ENCODE measurements at regions not wholly inside any gene's neighbourhood (a gene's known extent, or its start where the extent isn't known, plus 50 kb on each side); places are given as distances from the start of the nearest gene placed in this dataset.

GRCh38 chr12:4001841-4002240 lies 128.6 kb upstream of the PARP11 start:
- Histone ChIP-seq H3K4me3 (ENCODE audit: low read depth, low read length) (no peak overlapping the region), H3K36me3 (ENCODE audit: control insufficient read depth, insufficient read depth, low read length) (no peaks in the 10 kb centered on the region), H3K4me1 (ENCODE audit: control insufficient read depth, insufficient read depth, low read length) (no peaks in the 10 kb centered on the region), H3K9ac (ENCODE audit: low read depth, low read length) (no peak overlapping the region), H3K9me3 (ENCODE audit: control insufficient read depth, insufficient read depth, low read length) (no peaks in the 10 kb centered on the region), H3K27me3 (ENCODE audit: control insufficient read depth, insufficient read depth, low read length) (no peaks in the 10 kb centered on the region)

GRCh38 chr12:4001031-4001430 lies 127.8 kb upstream of the PARP11 start:
- H3K27me3 ChIP-seq (ENCODE audit: control insufficient read depth, insufficient read depth, low read length), result no peaks in the 10 kb centered on the region

GRCh38 chr12:3999904-4000303 lies 126.7 kb upstream of the PARP11 start:
- Histone ChIP-seq H3K36me3 (ENCODE audit: control insufficient read depth, insufficient read depth, low read length) (no peaks in the 10 kb centered on the region), H3K27me3 (ENCODE audit: control insufficient read depth, insufficient read depth, low read length) (no peaks in the 10 kb centered on the region), H3K9ac (ENCODE audit: low read depth, low read length) (no peak overlapping the region), H3K4me1 (ENCODE audit: control insufficient read depth, insufficient read depth, low read length) (peaks cover 6% of the 10 kb centered on the region), H3K9me3 (ENCODE audit: control insufficient read depth, insufficient read depth, low read length) (no peaks in the 10 kb centered on the region), H3K4me3 (ENCODE audit: low read depth, low read length) (no peak overlapping the region)

More at GRCh38 chr12:4001031-4001430, 127.8 kb upstream of the PARP11 start:
- H3K4me1 ChIP-seq (ENCODE audit: control insufficient read depth, insufficient read depth, low read length), result peaks cover 4% of the 10 kb centered on the region
- H3K4me3 ChIP-seq (ENCODE audit: low read depth, low read length), result no peak overlapping the region
- H3K9ac ChIP-seq (ENCODE audit: low read depth, low read length), result no peak overlapping the region
- H3K9me3 ChIP-seq (ENCODE audit: control insufficient read depth, insufficient read depth, low read length), result no peaks in the 10 kb centered on the region
- H3K36me3 ChIP-seq (ENCODE audit: control insufficient read depth, insufficient read depth, low read length), result no peaks in the 10 kb centered on the region

GRCh38 chr12:3998968-3999792 lies 126.0 kb upstream of the PARP11 start:
- no peaks in the 10 kb centered on the region for H3K36me3 ChIP-seq (ENCODE audit: control insufficient read depth, insufficient read depth, low read length)
- no peaks in the 10 kb centered on the region for H3K9me3 ChIP-seq (ENCODE audit: control insufficient read depth, insufficient read depth, low read length)
- H3K9ac ChIP-seq (ENCODE audit: low read depth, low read length), result no peak overlapping the region
- peaks cover 6% of the 10 kb centered on the region for H3K4me1 ChIP-seq (ENCODE audit: control insufficient read depth, insufficient read depth, low read length)
- no peak overlapping the region for H3K4me3 ChIP-seq (ENCODE audit: low read depth, low read length)
- H3K27me3 ChIP-seq (ENCODE audit: control insufficient read depth, insufficient read depth, low read length), result no peaks in the 10 kb centered on the region

- Histone ChIP-seq H3K4me3 (ENCODE audit: low read depth, low read length) (no peak overlapping the region), H3K4me1 (ENCODE audit: control insufficient read depth, insufficient read depth, low read length) (peaks cover 6% of the 10 kb centered on the region), H3K9me3 (ENCODE audit: control insufficient read depth, insufficient read depth, low read length) (no peaks in the 10 kb centered on the region), H3K36me3 (ENCODE audit: control insufficient read depth, insufficient read depth, low read length) (no peaks in the 10 kb centered on the region), H3K9ac (ENCODE audit: low read depth, low read length) (no peak overlapping the region), H3K27me3 (ENCODE audit: control insufficient read depth, insufficient read depth, low read length) (no peaks in the 10 kb centered on the region)
These were observed 125.2 kb upstream of the PARP11 start for GRCh38 chr12:3998397-3998796.

- peaks cover 6% of the 10 kb centered on the region for H3K4me1 ChIP-seq (ENCODE audit: control insufficient read depth, insufficient read depth, low read length)
- no peaks in the 10 kb centered on the region for H3K9me3 ChIP-seq (ENCODE audit: control insufficient read depth, insufficient read depth, low read length)
- no peaks in the 10 kb centered on the region for H3K27me3 ChIP-seq (ENCODE audit: control insufficient read depth, insufficient read depth, low read length)
- no peak overlapping the region for H3K4me3 ChIP-seq (ENCODE audit: low read depth, low read length)
- no peaks in the 10 kb centered on the region for H3K36me3 ChIP-seq (ENCODE audit: control insufficient read depth, insufficient read depth, low read length)
- H3K9ac ChIP-seq (ENCODE audit: low read depth, low read length), result no peak overlapping the region
These were observed 123.1 kb upstream of the PARP11 start for GRCh38 chr12:3996322-3996721.

- H3K4me1 ChIP-seq (ENCODE audit: control insufficient read depth, insufficient read depth, low read length), result peaks cover 6% of the 10 kb centered on the region
- H3K4me3 ChIP-seq (ENCODE audit: low read depth, low read length), result no peak overlapping the region
- no peaks in the 10 kb centered on the region for H3K27me3 ChIP-seq (ENCODE audit: control insufficient read depth, insufficient read depth, low read length)
- H3K36me3 ChIP-seq (ENCODE audit: control insufficient read depth, insufficient read depth, low read length), result no peaks in the 10 kb centered on the region
- H3K9ac ChIP-seq (ENCODE audit: low read depth, low read length), result no peak overlapping the region
- H3K9me3 ChIP-seq (ENCODE audit: control insufficient read depth, insufficient read depth, low read length), result no peaks in the 10 kb centered on the region
These were observed 122.1 kb upstream of the PARP11 start for GRCh38 chr12:3995306-3995705.

- Histone ChIP-seq H3K4me1 (ENCODE audit: control insufficient read depth, insufficient read depth, low read length) (peaks cover 6% of the 10 kb centered on the region), H3K9me3 (ENCODE audit: control insufficient read depth, insufficient read depth, low read length) (no peaks in the 10 kb centered on the region), H3K4me3 (ENCODE audit: low read depth, low read length) (no peak overlapping the region), H3K9ac (ENCODE audit: low read depth, low read length) (no peak overlapping the region), H3K36me3 (ENCODE audit: control insufficient read depth, insufficient read depth, low read length) (no peaks in the 10 kb centered on the region), H3K27me3 (ENCODE audit: control insufficient read depth, insufficient read depth, low read length) (no peaks in the 10 kb centered on the region)
These were observed 121.3 kb upstream of the PARP11 start for GRCh38 chr12:3994500-3994899.

GRCh38 chr12:3992945-3993344 lies 119.7 kb upstream of the PARP11 start:
- Histone ChIP-seq H3K36me3 (ENCODE audit: control insufficient read depth, insufficient read depth, low read length) (no peaks in the 10 kb centered on the region), H3K9ac (ENCODE audit: low read depth, low read length) (no peak overlapping the region), H3K27me3 (ENCODE audit: control insufficient read depth, insufficient read depth, low read length) (no peaks in the 10 kb centered on the region), H3K9me3 (ENCODE audit: control insufficient read depth, insufficient read depth, low read length) (no peaks in the 10 kb centered on the region), H3K4me3 (ENCODE audit: low read depth, low read length) (no peak overlapping the region), H3K4me1 (ENCODE audit: control insufficient read depth, insufficient read depth, low read length) (peaks cover 6% of the 10 kb centered on the region)

- Histone ChIP-seq H3K9ac (ENCODE audit: low read depth, low read length) (no peak overlapping the region), H3K27me3 (ENCODE audit: control insufficient read depth, insufficient read depth, low read length) (no peaks in the 10 kb centered on the region), H3K36me3 (ENCODE audit: control insufficient read depth, insufficient read depth, low read length) (no peaks in the 10 kb centered on the region), H3K9me3 (ENCODE audit: control insufficient read depth, insufficient read depth, low read length) (no peaks in the 10 kb centered on the region), H3K4me3 (ENCODE audit: low read depth, low read length) (no peak overlapping the region), H3K4me1 (ENCODE audit: control insufficient read depth, insufficient read depth, low read length) (peaks cover 6% of the 10 kb centered on the region)
These were observed 118.8 kb upstream of the PARP11 start for GRCh38 chr12:3991798-3992580.

- Histone ChIP-seq H3K27me3 (ENCODE audit: control insufficient read depth, insufficient read depth, low read length) (no peaks in the 10 kb centered on the region), H3K4me3 (ENCODE audit: low read depth, low read length) (no peak overlapping the region), H3K36me3 (ENCODE audit: control insufficient read depth, insufficient read depth, low read length) (no peaks in the 10 kb centered on the region)
These were observed 117.5 kb upstream of the PARP11 start for GRCh38 chr12:3990501-3991280.

More at GRCh38 chr12:3990501-3991280, 117.5 kb upstream of the PARP11 start:
- no peak overlapping the region for H3K9ac ChIP-seq (ENCODE audit: low read depth, low read length)
- H3K4me1 ChIP-seq (ENCODE audit: control insufficient read depth, insufficient read depth, low read length), result peaks cover 3% of the 10 kb centered on the region
- no peaks in the 10 kb centered on the region for H3K9me3 ChIP-seq (ENCODE audit: control insufficient read depth, insufficient read depth, low read length)
